Ovary (tissue), 3 donors: ENCODE measurements at regions not wholly inside any gene's neighbourhood (a gene's known extent, or its start where the extent isn't known, plus 50 kb on each side); places are given as distances from the start of the nearest gene placed in this dataset.

Experiments
- CTCF ChIP-seq, 3 donors: fragments of 450-650 bp in 2 of 3; fragments of 200-600 bp in 1 of 3; IDR thresholded peaks; one replicate each; pipeline versions ENCODE4 v1.5.1 to v1.8.0; 2016 to 2022; ENCODE audit warnings: antibody characterized with exemption in 3 of 3, mild to moderate bottlenecking in 1 of 3
- EP300 ChIP-seq: sonication (generic); formaldehyde crosslinking; IDR thresholded peaks from one replicate; pipeline ENCODE4 v1.6.1; 2017; ENCODE audit warnings: antibody characterized with exemption
- donor health status: DM: no; HTN: no; CAD: no.

- no peak for TF ChIP-seq CTCF (IDR thresholded peaks at IDR 0.05)
- TF ChIP-seq EP300, result no peak
These were observed 1137.6 kb downstream of the C4orf33 start for GRCh38 chr4:130233377-130234047.
